SK-N-SH (cell line): ENCODE measurements at regions not wholly inside any gene's neighbourhood (a gene's known extent, or its start where the extent isn't known, plus 50 kb on each side); places are given as distances from the start of the nearest gene placed in this dataset.

Source experiments
- CTCF ChIA-PET: fragments of 300-600, 350-600 bp; formaldehyde crosslinking; extraction: SDS; loops from one replicate; lab custom pipeline; 2021; lab: Yijun Ruan, JAX
- POLR2A ChIA-PET: fragments of 350-600 bp; sonication (Branson Sonifier 250); formaldehyde crosslinking; extraction: SDS; loops from one replicate; lab custom pipeline; 2020; ENCODE audit warnings: antibody characterized with exemption, inconsistent platforms; lab: Yijun Ruan, JAX
- DNase-seq: peaks from one replicate; pipeline ENCODE4 v3.0.0; 2012
- H2AFZ ChIP-seq: fragments of 200-600 bp; sonication (generic); 2 replicates; pipeline ENCODE4 v1.8.1; 2016; ENCODE audit warnings: antibody characterized with exemption, mild to moderate bottlenecking, low read depth
- H3F3A ChIP-seq: fragments of 200-600 bp; sonication (generic); replicated peaks from 2 replicates; pipeline ENCODE3; 2016; ENCODE audit warnings: antibody characterized with exemption, mild to moderate bottlenecking; ENCODE audit not compliant: insufficient read depth
- H3K27ac ChIP-seq, 2 experiments: fragments of 200-500 bp in 1 of 2; fragments of 200-600 bp in 1 of 2; sonication (Bioruptor generic) in 1 of 2; sonication (generic), shearing (Covaris generic) in 1 of 2; 2 replicates each; pipeline versions ENCODE4 v1.5.1 to v1.6.1; 2014 to 2016; ENCODE audit warnings: low read depth in 2 of 2, inconsistent platforms in 1 of 2, low read length in 1 of 2, mild to moderate bottlenecking in 1 of 2, mixed read lengths in 1 of 2
- H3K27me3 ChIP-seq: fragments of 200-600 bp; sonication (generic), shearing (Covaris generic); 2 replicates; pipeline ENCODE4 v1.6.1; 2016; ENCODE audit warnings: mixed run types; ENCODE audit not compliant: insufficient read depth
- H3K36me3 ChIP-seq, 2 experiments: fragments of 200-500 bp in 1 of 2; fragments of 200-600 bp in 1 of 2; sonication (Bioruptor generic) in 1 of 2; sonication (generic) in 1 of 2; replicated peaks in 1 of 2; 2 replicates each; pipeline versions ENCODE3 to v1.5.1; 2014 to 2016; ENCODE audit warnings: low read length in 1 of 2, mild to moderate bottlenecking in 1 of 2; ENCODE audit not compliant: insufficient read depth in 2 of 2, control insufficient read depth in 1 of 2
- H3K4me1 ChIP-seq, 2 experiments: fragments of 200-500 bp in 1 of 2; fragments of 200-600 bp in 1 of 2; sonication (Bioruptor generic) in 1 of 2; sonication (generic), shearing (Covaris generic) in 1 of 2; 2 replicates each; pipeline versions ENCODE4 v1.5.1 to v1.6.1; 2014 to 2016; ENCODE audit warnings: low read depth in 1 of 2, low read length in 1 of 2, mixed run types in 1 of 2; ENCODE audit not compliant: insufficient read depth in 2 of 2, control insufficient read depth in 1 of 2
- H3K4me2 ChIP-seq: fragments of 200-600 bp; sonication (generic), shearing (Covaris generic); 2 replicates; pipeline ENCODE4 v1.6.1; 2017; ENCODE audit warnings: mixed run types
- H3K4me3 ChIP-seq, 2 experiments: fragments of 200-500 bp in 1 of 2; fragments of 200-600 bp in 1 of 2; sonication (Bioruptor generic) in 1 of 2; sonication (generic), shearing (Covaris generic) in 1 of 2; 2 replicates each; pipeline versions ENCODE4 v1.5.1 to v1.8.1; 2014 to 2016; ENCODE audit warnings: low read depth in 2 of 2, inconsistent platforms in 1 of 2, low read length in 1 of 2, mild to moderate bottlenecking in 1 of 2, mixed read lengths in 1 of 2, moderate library complexity in 1 of 2
- H3K79me2 ChIP-seq: fragments of 200-600 bp; sonication (generic); 2 replicates; pipeline ENCODE4 v1.8.1; 2017; ENCODE audit warnings: mild to moderate bottlenecking; ENCODE audit not compliant: insufficient read depth
- H3K9ac ChIP-seq: fragments of 200-600 bp; sonication (generic); 2 replicates; pipeline ENCODE4 v1.6.1; 2017; ENCODE audit warnings: mixed run types
- H3K9me2 ChIP-seq: fragments of 200-600 bp; sonication (generic); 2 replicates; pipeline ENCODE4 v1.6.1; 2017; ENCODE audit warnings: mixed run types
- H3K9me3 ChIP-seq: fragments of 200-600 bp; sonication (generic); 2 replicates; pipeline ENCODE4 v1.6.1; 2017; ENCODE audit warnings: mixed run types, mild to moderate bottlenecking, moderate library complexity
- H4K20me1 ChIP-seq: fragments of 200-600 bp; sonication (generic); 2 replicates; pipeline ENCODE4 v1.6.1; 2017; ENCODE audit warnings: mild to moderate bottlenecking, mixed run types; ENCODE audit not compliant: insufficient read depth
- CHD2 ChIP-seq: fragments of 150-350 bp; IDR thresholded peaks from 2 replicates; pipeline ENCODE4 v1.6.1; 2018; ENCODE audit warnings: low read length; ENCODE audit not compliant: partially characterized antibody
- EP300 ChIP-seq, 2 experiments: IDR thresholded peaks; 2 replicates each; pipeline versions ENCODE4 v1.4.0 to v1.6.1; 2012; ENCODE audit warnings: borderline replicate concordance in 1 of 2, low read depth in 1 of 2, low read length in 1 of 2
- EZH2phosphoT487 ChIP-seq: fragments of 200-600 bp; sonication (generic); IDR thresholded peaks from 2 replicates; pipeline ENCODE4 v1.6.1; 2017; ENCODE audit warnings: low read depth, mixed run types, mild to moderate bottlenecking, antibody characterized with exemption, moderate library complexity, borderline replicate concordance
- FOXJ3 ChIP-seq: sonication (generic); formaldehyde crosslinking; IDR thresholded peaks from 2 replicates; pipeline ENCODE4 v1.5.1; 2020; ENCODE audit warnings: mild to moderate bottlenecking, missing genetic modification reagents
- FOXM1 ChIP-seq: IDR thresholded peaks from 2 replicates; pipeline ENCODE4 v1.4.0; 2012; ENCODE audit warnings: low read depth, mild to moderate bottlenecking
- GABPA ChIP-seq: IDR thresholded peaks from 2 replicates; pipeline ENCODE4 v1.4.0; 2012; ENCODE audit warnings: low read depth, mild to moderate bottlenecking
- GATA2 ChIP-seq: sonication (generic); formaldehyde crosslinking; IDR thresholded peaks from 2 replicates; pipeline ENCODE4 v1.5.0; 2020; ENCODE audit warnings: mild to moderate bottlenecking, missing genetic modification reagents
- NRF1 ChIP-seq: IDR thresholded peaks from 2 replicates; pipeline ENCODE4 v1.6.1; 2012; ENCODE audit warnings: low read depth, mild to moderate bottlenecking, low read length
- POLR2AphosphoS5 ChIP-seq: IDR thresholded peaks from 2 replicates; pipeline ENCODE4 v1.6.1; 2012; ENCODE audit warnings: low read depth, low read length
- RAD21 ChIP-seq: IDR thresholded peaks from 2 replicates; pipeline ENCODE4 v1.6.1; 2012; ENCODE audit warnings: mild to moderate bottlenecking, low read length
- RCOR1 ChIP-seq: fragments of 150-350 bp; IDR thresholded peaks from 2 replicates; pipeline ENCODE4 v1.6.1; 2017; ENCODE audit warnings: antibody characterized with exemption, low read length
- TAF1 ChIP-seq: IDR thresholded peaks from 2 replicates; pipeline ENCODE4 v1.6.1; 2012; ENCODE audit warnings: low read depth, mild to moderate bottlenecking, low read length, moderate library complexity, borderline replicate concordance
- TCF12 ChIP-seq: IDR thresholded peaks from 2 replicates; pipeline ENCODE4 v1.4.0; 2012
- WGBS: methylation state at CpG from one replicate; pipeline ENCODE4 v1.1.6; 2017; ENCODE audit warnings: low lambda C conversion rate; 5-methylcytosine and 5-hydroxymethylcytosine counted together
- TF ChIP-seq, protein P1 (sequence below): IDR thresholded peaks from 2 replicates; pipeline ENCODE4 v1.6.1; 2012; ENCODE audit warnings: mild to moderate bottlenecking, low read depth, low read length, moderate library complexity
- TF ChIP-seq, protein P2 (sequence below): IDR thresholded peaks from 2 replicates; pipeline ENCODE4 v1.4.0; 2012; ENCODE audit warnings: low read depth
- TF ChIP-seq, protein P3 (sequence below): IDR thresholded peaks from 2 replicates; pipeline ENCODE4 v1.4.0; 2012; ENCODE audit warnings: low read depth, borderline replicate concordance

DNA sequence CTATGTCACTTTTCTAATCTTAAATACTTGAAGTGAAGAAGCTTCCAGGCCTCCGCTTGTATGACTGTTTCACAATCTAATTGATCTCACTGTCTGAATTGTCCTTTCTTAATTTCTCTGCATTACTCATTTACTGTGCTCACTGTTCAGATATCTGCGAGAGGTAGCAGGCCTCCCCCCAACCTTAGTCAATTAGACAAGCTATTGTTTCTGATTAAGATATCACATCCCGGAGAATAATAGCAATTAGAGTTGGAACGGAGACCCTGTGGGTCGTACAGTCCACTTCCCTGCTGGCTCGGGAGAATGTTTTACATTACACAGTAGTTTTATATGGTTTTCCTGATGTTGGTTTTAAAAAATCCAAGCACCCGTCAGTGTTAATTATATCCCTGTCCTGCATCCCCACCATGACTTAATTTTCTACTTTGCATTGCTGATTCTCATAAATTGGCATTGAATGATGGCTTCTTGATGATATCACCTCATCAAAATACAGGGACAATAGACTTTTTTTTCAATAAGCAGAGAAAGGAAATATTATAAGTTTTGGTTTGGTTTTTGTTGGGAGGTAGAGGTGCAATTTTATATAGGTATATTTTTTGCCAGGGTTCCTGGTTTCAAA lies 178.7 kb upstream of the TSHZ2 start:
- Histone ChIP-seq H3K4me3 (no peak overlapping the region; a peak in 1 of 4 replicates), H3K79me2 (no peaks in the 10 kb centered on the region), H3K9me2 (no peaks in the 10 kb centered on the region), H3K9me3 (no peaks in the 10 kb centered on the region), H2AFZ (no peak overlapping the region), H4K20me1 (no peaks in the 10 kb centered on the region), H3K4me1 (no peaks in the 10 kb centered on the region; a peak in 2 of 4 replicates), H3K9ac (no peak overlapping the region), H3K27me3 (no peaks in the 10 kb centered on the region), H3K27ac (peak overlapping the region in 1 of 2 experiments; percentile 30; a peak in 1 of 4 replicates), H3K36me3 (no peaks in the 10 kb centered on the region), H3K4me2 (no peak overlapping the region), H3F3A (no peaks in the 10 kb centered on the region)
- ChIA-PET POLR2A (no interaction called here), CTCF (interaction anchor here (1.0 kb wide), 3 partner anchors 11 to 481 kb away, joined by 3 to 5 read pairs (median 3); no protein-coding TSS in a partner anchor)
- TF ChIP-seq, protein P1, sequence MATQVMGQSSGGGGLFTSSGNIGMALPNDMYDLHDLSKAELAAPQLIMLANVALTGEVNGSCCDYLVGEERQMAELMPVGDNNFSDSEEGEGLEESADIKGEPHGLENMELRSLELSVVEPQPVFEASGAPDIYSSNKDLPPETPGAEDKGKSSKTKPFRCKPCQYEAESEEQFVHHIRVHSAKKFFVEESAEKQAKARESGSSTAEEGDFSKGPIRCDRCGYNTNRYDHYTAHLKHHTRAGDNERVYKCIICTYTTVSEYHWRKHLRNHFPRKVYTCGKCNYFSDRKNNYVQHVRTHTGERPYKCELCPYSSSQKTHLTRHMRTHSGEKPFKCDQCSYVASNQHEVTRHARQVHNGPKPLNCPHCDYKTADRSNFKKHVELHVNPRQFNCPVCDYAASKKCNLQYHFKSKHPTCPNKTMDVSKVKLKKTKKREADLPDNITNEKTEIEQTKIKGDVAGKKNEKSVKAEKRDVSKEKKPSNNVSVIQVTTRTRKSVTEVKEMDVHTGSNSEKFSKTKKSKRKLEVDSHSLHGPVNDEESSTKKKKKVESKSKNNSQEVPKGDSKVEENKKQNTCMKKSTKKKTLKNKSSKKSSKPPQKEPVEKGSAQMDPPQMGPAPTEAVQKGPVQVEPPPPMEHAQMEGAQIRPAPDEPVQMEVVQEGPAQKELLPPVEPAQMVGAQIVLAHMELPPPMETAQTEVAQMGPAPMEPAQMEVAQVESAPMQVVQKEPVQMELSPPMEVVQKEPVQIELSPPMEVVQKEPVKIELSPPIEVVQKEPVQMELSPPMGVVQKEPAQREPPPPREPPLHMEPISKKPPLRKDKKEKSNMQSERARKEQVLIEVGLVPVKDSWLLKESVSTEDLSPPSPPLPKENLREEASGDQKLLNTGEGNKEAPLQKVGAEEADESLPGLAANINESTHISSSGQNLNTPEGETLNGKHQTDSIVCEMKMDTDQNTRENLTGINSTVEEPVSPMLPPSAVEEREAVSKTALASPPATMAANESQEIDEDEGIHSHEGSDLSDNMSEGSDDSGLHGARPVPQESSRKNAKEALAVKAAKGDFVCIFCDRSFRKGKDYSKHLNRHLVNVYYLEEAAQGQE: no peak
- TF ChIP-seq FOXM1 (no peak), CHD2 (peak; percentile 10), RCOR1 (peak; percentile 77; the same call in 1 of the 2 replicates), EP300 (IDR thresholded peaks at IDR 0.05; ENCODE audit: borderline replicate concordance in 1 of 2, low read depth in 1 of 2, low read length in 1 of 2) (peak in 1 of 2 experiments; percentile 69; a peak in 2 of 4 replicates), FOXJ3 (CRISPR knock-in tag) (0 out of 2 replicates have a peak, but pooled peaks have one; percentile 39), POLR2AphosphoS5 (no peak), GATA2 (CRISPR knock-in tag) (peak; percentile 82), RAD21 (peak; percentile 19; the same call in 1 of the 2 replicates)
- TF ChIP-seq, protein P2, sequence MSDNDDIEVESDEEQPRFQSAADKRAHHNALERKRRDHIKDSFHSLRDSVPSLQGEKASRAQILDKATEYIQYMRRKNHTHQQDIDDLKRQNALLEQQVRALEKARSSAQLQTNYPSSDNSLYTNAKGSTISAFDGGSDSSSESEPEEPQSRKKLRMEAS: no peak
- peak; percentile 14 for DNase-seq
- WGBS: 32% methylated on average over 7 of the region's 7 CpGs

GRCh38 chr20:52791091-52791490 lies 181.1 kb upstream of the TSHZ2 start:
- WGBS: 15% methylated on average over 1 of the region's 1 CpG
- H3K9me2 ChIP-seq: no peaks in the 10 kb centered on the region
- no peak overlapping the region for H3K9ac ChIP-seq
- no peak overlapping the region for H2AFZ ChIP-seq
- no peaks in the 10 kb centered on the region for H4K20me1 ChIP-seq
- no peaks in the 10 kb centered on the region for H3F3A ChIP-seq
- H3K9me3 ChIP-seq: no peaks in the 10 kb centered on the region
- CTCF ChIA-PET: interaction anchor here (1.0 to 1.6 kb wide), 2 partner anchors 478 to 479 kb away, joined by 3 to 4 read pairs; no protein-coding TSS in a partner anchor
- no peak overlapping the region for H3K4me3 ChIP-seq
- no peaks in the 10 kb centered on the region for H3K27me3 ChIP-seq
- no peak overlapping the region for H3K4me2 ChIP-seq
- POLR2A ChIA-PET: no interaction called here
- no peaks in the 10 kb centered on the region for H3K79me2 ChIP-seq
- H3K4me1 ChIP-seq: peaks cover 0 to 3% of the 10 kb centered on the region in 2 experiments; a peak in 2 of 4 replicates
- H3K27ac ChIP-seq: no peak overlapping the region
- H3K36me3 ChIP-seq: no peaks in the 10 kb centered on the region
- DNase-seq: no peak
- TF ChIP-seq, protein P1: no peak
- TF ChIP-seq EZH2phosphoT487 (no peak), EP300 (IDR thresholded peaks at IDR 0.05; ENCODE audit: borderline replicate concordance in 1 of 2, low read depth in 1 of 2, low read length in 1 of 2) (no peak), FOXM1 (no peak), GABPA (no peak), NRF1 (no peak), TCF12 (no peak), TAF1 (no peak)
- TF ChIP-seq, protein P3, sequence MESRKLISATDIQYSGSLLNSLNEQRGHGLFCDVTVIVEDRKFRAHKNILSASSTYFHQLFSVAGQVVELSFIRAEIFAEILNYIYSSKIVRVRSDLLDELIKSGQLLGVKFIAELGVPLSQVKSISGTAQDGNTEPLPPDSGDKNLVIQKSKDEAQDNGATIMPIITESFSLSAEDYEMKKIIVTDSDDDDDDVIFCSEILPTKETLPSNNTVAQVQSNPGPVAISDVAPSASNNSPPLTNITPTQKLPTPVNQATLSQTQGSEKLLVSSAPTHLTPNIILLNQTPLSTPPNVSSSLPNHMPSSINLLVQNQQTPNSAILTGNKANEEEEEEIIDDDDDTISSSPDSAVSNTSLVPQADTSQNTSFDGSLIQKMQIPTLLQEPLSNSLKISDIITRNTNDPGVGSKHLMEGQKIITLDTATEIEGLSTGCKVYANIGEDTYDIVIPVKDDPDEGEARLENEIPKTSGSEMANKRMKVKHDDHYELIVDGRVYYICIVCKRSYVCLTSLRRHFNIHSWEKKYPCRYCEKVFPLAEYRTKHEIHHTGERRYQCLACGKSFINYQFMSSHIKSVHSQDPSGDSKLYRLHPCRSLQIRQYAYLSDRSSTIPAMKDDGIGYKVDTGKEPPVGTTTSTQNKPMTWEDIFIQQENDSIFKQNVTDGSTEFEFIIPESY: no peak
